ENCODE measurements at regions not wholly inside any gene's neighbourhood (a gene's known extent, or its start where the extent isn't known, plus 50 kb on each side); places are given as distances from the start of the nearest gene placed in this dataset.

GRCh38 chr6:133754298-133754697, 134.6 kb upstream of the TCF21 start:
- TF ChIP-seq CTCF (IDR thresholded peaks at IDR 0.05) (no peak), POLR2A (IDR thresholded peaks at IDR 0.05) (no peak)

Measured in adrenal gland (tissue), 5 donors.